ENCODE measurements at regions not wholly inside any gene's neighbourhood (a gene's known extent, or its start where the extent isn't known, plus 50 kb on each side); places are given as distances from the start of the nearest gene placed in this dataset.
A peak's percentile ranks its signal among the peaks of the same experiment; 100 is the strongest.
"Not testable (repeated sequence)": the region's sequence is repeated elsewhere in the genome, so short reads cannot be mapped to it uniquely, and the experiment has no call there.

GRCh38 chr7:19302731-19303130, 157.5 kb upstream of the FERD3L start:
- no peak for DNase-seq (ENCODE audit: low read depth)

GRCh38 chr7:19296617-19297016, 151.4 kb upstream of the FERD3L start:
- DNase-seq (ENCODE audit: low read depth), result no peak

GRCh38 chr7:19295376-19295775, 150.2 kb upstream of the FERD3L start:
- DNase-seq (ENCODE audit: low read depth), result no peak

GRCh38 chr7:19294619-19295018, 149.4 kb upstream of the FERD3L start:
- peak; percentile 26 for DNase-seq (ENCODE audit: low read depth)

- no peak for DNase-seq (ENCODE audit: low read depth)
These were observed 148.2 kb upstream of the FERD3L start for GRCh38 chr7:19293431-19293830.

- no peak for DNase-seq (ENCODE audit: low read depth)
These were observed 145.7 kb upstream of the FERD3L start for GRCh38 chr7:19290968-19291367.

- DNase-seq (ENCODE audit: low read depth), result no peak
These were observed 144.8 kb upstream of the FERD3L start for GRCh38 chr7:19290066-19290465.

GRCh38 chr7:19284596-19285300, 139.5 kb upstream of the FERD3L start:
- no peak for DNase-seq (ENCODE audit: low read depth)

- no peak for DNase-seq (ENCODE audit: low read depth)
These were observed 138.9 kb upstream of the FERD3L start for GRCh38 chr7:19284136-19284535.

- no peak for DNase-seq (ENCODE audit: low read depth)
These were observed 129.8 kb upstream of the FERD3L start for GRCh38 chr7:19275000-19275399.

- DNase-seq (ENCODE audit: low read depth), result not testable (repeated sequence)
These were observed 127.1 kb upstream of the FERD3L start for GRCh38 chr7:19272329-19272728.

GRCh38 chr7:19269301-19269700, 124.1 kb upstream of the FERD3L start:
- no peak for DNase-seq (ENCODE audit: low read depth)

- no peak for DNase-seq (ENCODE audit: low read depth)
These were observed 123.5 kb upstream of the FERD3L start for GRCh38 chr7:19268737-19269136.

GRCh38 chr7:19262826-19263225, 117.6 kb upstream of the FERD3L start:
- no peak for DNase-seq (ENCODE audit: low read depth)

- peak; percentile 43 for DNase-seq (ENCODE audit: low read depth)
These were observed 104.1 kb upstream of the FERD3L start for GRCh38 chr7:19249281-19249680.

- DNase-seq (ENCODE audit: low read depth), result peak; percentile 59
These were observed 103.5 kb upstream of the FERD3L start for GRCh38 chr7:19248681-19249080.

GRCh38 chr7:19248115-19248514, 102.9 kb upstream of the FERD3L start:
- no peak for DNase-seq (ENCODE audit: low read depth)

- no peak for DNase-seq (ENCODE audit: low read depth)
These were observed 101.8 kb upstream of the FERD3L start for GRCh38 chr7:19247017-19247416.

GRCh38 chr7:19242246-19242645, 97.0 kb upstream of the FERD3L start:
- DNase-seq (ENCODE audit: low read depth), result no peak

GRCh38 chr7:19239951-19240350, 94.7 kb upstream of the FERD3L start:
- DNase-seq (ENCODE audit: low read depth), result no peak

GRCh38 chr7:19235680-19236079, 90.5 kb upstream of the FERD3L start:
- no peak for DNase-seq (ENCODE audit: low read depth)

GRCh38 chr7:19224951-19225350, 79.7 kb upstream of the FERD3L start:
- no peak for DNase-seq (ENCODE audit: low read depth)

- DNase-seq (ENCODE audit: low read depth), result peak; percentile 54
These were observed 70.2 kb upstream of the FERD3L start for GRCh38 chr7:19215412-19215811.

- DNase-seq (ENCODE audit: low read depth), result no peak
These were observed 68.5 kb upstream of the FERD3L start for GRCh38 chr7:19213746-19214145.
